HG02610 (cell line): ENCODE measurements at regions not wholly inside any gene's neighbourhood (a gene's known extent, or its start where the extent isn't known, plus 50 kb on each side); places are given as distances from the start of the nearest gene placed in this dataset.
"Not testable (repeated sequence)": the region's sequence is repeated elsewhere in the genome, so short reads cannot be mapped to it uniquely, and the experiment has no call there.

Source experiments
- ATAC-seq: cut with Tn5 transposase; IDR thresholded peaks from one replicate; pipeline ENCODE4 v1.9.1; 2021; ENCODE audit warnings: mild to moderate bottlenecking, moderate library complexity; ENCODE audit not compliant: unreplicated experiment

GRCh38 chr11:91536366-91536765 lies 688.3 kb upstream of the FAT3 start:
- ATAC-seq: no peak

- ATAC-seq: no peak
Observed at GRCh38 chr11:91528965-91529364, 695.7 kb upstream of the FAT3 start.

GRCh38 chr11:91527380-91528030 lies 697.1 kb upstream of the FAT3 start:
- ATAC-seq: no peak

- no peak for ATAC-seq
Observed at GRCh38 chr11:91513734-91514133, 710.9 kb upstream of the FAT3 start.

- ATAC-seq: no peak
Observed at GRCh38 chr11:91497847-91498246, 726.8 kb upstream of the FAT3 start.

GRCh38 chr11:91495837-91496236 lies 728.8 kb upstream of the FAT3 start:
- ATAC-seq: no peak

GRCh38 chr11:91489989-91490388 lies 734.6 kb upstream of the FAT3 start:
- ATAC-seq: no peak

- not testable (repeated sequence) for ATAC-seq
Observed at GRCh38 chr11:91483956-91484355, 740.7 kb upstream of the FAT3 start.

- ATAC-seq: not testable (repeated sequence)
Observed at GRCh38 chr11:91481875-91482274, 742.7 kb upstream of the FAT3 start.

DNA sequence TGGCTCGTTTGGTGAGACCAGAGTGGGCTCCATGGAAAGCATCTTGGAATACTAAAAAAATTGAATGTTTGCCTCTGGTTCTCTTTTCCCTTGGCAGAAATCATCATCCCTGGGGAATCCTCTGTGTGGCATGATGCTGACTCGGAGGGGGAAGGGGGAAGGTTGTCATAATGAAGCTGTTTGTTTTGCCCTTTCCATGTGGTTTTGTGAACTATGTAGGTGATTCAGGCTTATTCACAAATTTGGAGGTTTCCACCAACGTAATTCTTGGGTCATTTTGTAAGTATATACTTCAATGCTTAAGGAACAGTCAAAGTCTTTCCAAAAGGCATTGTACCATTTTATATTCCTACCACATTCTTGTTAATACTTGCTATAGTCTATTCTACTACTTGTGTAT lies 754.0 kb upstream of the FAT3 start:
- ATAC-seq: no peak

DNA sequence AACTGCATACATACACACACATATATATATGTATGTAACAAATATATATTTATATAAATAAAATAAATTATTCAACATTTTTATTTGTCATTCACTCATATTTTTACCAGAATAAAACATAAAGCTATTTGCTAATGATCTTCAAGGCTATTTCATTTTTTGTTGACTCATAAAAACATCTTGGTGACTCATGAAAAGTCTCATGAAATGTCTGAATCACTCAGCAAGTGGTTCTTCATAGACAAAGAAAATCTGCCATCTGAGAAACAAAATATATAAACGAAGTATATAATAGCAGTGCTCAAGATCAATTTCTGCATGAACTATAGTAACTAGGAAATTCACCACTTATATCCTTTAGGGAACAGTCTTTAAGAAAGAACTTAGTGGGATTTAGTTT lies 764.8 kb upstream of the FAT3 start:
- ATAC-seq: no peak

GRCh38 chr11:91446267-91446666 lies 778.4 kb upstream of the FAT3 start:
- ATAC-seq: no peak

GRCh38 chr11:91435694-91436395 lies 788.8 kb upstream of the FAT3 start:
- no peak for ATAC-seq

- ATAC-seq: no peak
Observed at GRCh38 chr11:91433284-91434010, 791.2 kb upstream of the FAT3 start.

DNA sequence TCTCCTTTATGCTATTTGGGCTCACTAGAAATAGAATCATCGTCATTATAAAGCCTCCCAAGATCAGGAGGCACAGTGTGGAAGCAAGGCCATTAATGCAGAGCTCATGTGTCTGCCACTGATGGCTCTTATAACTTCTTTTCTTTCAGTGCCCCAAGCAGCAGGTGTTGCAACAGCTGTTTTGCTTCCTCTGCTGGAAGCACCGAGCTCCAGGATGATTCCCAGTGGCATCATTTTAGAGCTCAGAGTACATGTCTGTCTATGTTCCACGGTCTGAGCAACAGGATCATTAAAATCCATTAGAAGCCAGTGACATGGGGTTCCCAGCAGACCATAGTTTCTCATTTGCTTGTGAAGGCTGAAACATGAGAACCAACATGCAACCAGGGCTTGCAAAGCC lies 803.0 kb upstream of the FAT3 start:
- ATAC-seq: no peak

- ATAC-seq: no peak
Observed at GRCh38 chr11:91407842-91408241, 816.8 kb upstream of the FAT3 start.

- no peak for ATAC-seq
Observed at GRCh38 chr11:91406009-91406408, 818.6 kb upstream of the FAT3 start.

DNA sequence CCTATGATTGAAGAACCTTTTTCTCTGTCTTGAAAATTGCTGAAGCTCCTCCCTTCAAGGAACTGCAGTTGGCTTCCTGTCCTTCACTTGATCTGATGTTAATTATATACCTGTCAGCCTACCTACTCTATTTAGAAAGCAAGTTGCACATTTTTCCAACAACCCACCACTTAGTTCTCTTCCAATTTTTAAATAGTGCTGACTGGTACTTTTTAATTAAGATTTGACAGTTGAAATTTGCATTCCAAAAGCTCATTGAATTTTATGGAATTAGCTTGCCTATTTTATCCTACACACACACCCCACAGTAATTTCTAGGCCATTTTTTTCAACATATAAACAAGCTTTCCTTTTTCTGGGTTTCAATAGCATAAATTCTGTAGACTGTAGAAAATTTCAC lies 820.3 kb upstream of the FAT3 start:
- no peak for ATAC-seq

DNA sequence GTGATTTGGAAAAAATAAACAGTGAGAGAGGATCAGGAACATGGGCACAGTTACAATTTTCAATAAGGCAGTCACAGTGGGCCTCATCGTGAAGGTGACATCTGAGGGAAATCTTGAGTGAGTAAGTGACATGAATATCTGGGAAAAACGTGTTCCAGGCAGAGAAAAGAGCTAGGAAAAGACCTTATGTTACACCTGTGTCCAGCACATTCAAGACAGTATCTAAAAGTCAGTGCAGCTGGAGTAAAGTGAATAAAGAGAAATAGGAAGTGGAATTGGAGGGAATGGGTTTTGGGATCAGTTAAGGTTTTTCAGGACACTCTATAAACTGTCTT lies 827.5 kb upstream of the FAT3 start:
- ATAC-seq: no peak

GRCh38 chr11:91396236-91397133 lies 828.1 kb upstream of the FAT3 start:
- ATAC-seq: no peak

GRCh38 chr11:91394727-91395414 lies 829.7 kb upstream of the FAT3 start:
- ATAC-seq: no peak
